ENCODE measurements at regions not wholly inside any gene's neighbourhood (a gene's known extent, or its start where the extent isn't known, plus 50 kb on each side); places are given as distances from the start of the nearest gene placed in this dataset.

DNA sequence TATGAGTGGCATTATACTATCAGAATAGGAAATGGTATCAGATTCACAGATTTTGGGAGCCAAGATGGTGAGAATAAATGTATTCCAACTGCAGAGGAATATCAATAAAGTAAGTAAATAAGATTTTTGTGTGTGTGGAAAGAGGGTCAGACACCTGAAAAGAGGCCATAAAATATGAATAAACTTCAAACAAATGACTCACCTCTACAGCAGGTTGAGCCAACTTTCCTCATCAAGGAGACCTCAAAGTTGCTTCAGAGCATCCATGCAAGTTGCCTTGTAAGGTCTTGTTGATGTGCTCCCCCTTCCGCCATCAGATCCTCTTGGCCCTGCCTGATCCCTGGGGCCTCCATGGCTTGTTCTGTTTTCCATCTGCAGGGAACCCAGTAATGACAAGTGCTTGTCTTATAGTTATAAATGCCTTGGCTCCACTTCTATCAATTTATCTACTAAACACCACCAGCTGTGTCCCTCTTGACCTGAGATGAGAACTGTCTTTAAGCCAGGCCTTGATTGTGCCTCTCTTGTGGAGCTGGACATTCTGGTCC, 775.6 kb downstream of the LTN1 start:
- intact Hi-C loops (cut with micrococcal nuclease; ENCODE audit: unreplicated experiment), result no loop called here

GRCh38 chr21:28215214-28215954, 777.3 kb downstream of the LTN1 start:
- intact Hi-C loops (cut with micrococcal nuclease; ENCODE audit: unreplicated experiment), result no loop called here
- DNase-seq (ENCODE audit: low read depth, low spot score), result no peak

More for the DNA sequence above, 775.6 kb downstream of the LTN1 start:
- TF ChIP-seq POLR2AphosphoS5 (IDR thresholded peaks at IDR 0.05; ENCODE audit: low read depth, low read length), result no peak
- no peak for TF ChIP-seq SIN3A (IDR thresholded peaks at IDR 0.05; ENCODE audit: borderline replicate concordance, insufficient read depth, low read depth, low read length)
- TF ChIP-seq TCF7L2 (IDR thresholded peaks at IDR 0.05; ENCODE audit: low read depth, low read length), result no peak
- TF ChIP-seq CTCF (IDR thresholded peaks at IDR 0.05), result no peak
- TF ChIP-seq REST (IDR thresholded peaks at IDR 0.05; ENCODE audit: insufficient read depth in 1 of 2, low read depth in 2 of 2, low read length in 1 of 2), result no peak
- H3K27ac ChIP-seq (ENCODE audit: low read length), result no peak overlapping the region
- ChIA-PET CTCF (no interaction called here), POLR2A (no interaction called here)
- H3K4me1 ChIP-seq (ENCODE audit: control insufficient read depth, insufficient read depth, low read length), result no peaks in the 10 kb centered on the region
- ATAC-seq (no peak), DNase-seq (ENCODE audit: low read depth, low spot score) (no peak)
- in situ Hi-C loops (cut with HindIII; ENCODE audit: low pct_unique_long_range_greater_than_20kb, low sequenced_read_pairs), result no loop called here
- H3K9me3 ChIP-seq (ENCODE audit: control insufficient read depth, insufficient read depth, low read depth, low read length), result no peaks in the 10 kb centered on the region
- BruUV-seq (replicated peaks), result no TSS peak
- H3K4me3 ChIP-seq (ENCODE audit: low read depth in 2 of 2, low read length in 2 of 2), result no peak overlapping the region
- no peaks in the 10 kb centered on the region for H3K36me3 ChIP-seq (ENCODE audit: control insufficient read depth, insufficient read depth, low read length)
- no peaks in the 10 kb centered on the region for H3K27me3 ChIP-seq (ENCODE audit: control insufficient read depth, insufficient read depth, low read length)

More at GRCh38 chr21:28215214-28215954, 777.3 kb downstream of the LTN1 start:
- no peaks in the 10 kb centered on the region for H3K9me3 ChIP-seq (ENCODE audit: control insufficient read depth, insufficient read depth, low read depth, low read length)
- H3K27me3 ChIP-seq (ENCODE audit: control insufficient read depth, insufficient read depth, low read length), result no peaks in the 10 kb centered on the region
- POLR2A ChIA-PET, result interaction anchor here (0.6 kb wide), 1 partner anchor 746 kb away, joined by 3 read pairs; no protein-coding TSS in a partner anchor
- H3K4me3 ChIP-seq (ENCODE audit: low read depth in 2 of 2, low read length in 2 of 2), result no peak overlapping the region
- CTCF ChIA-PET, result no interaction called here
- in situ Hi-C loops (cut with HindIII; ENCODE audit: low pct_unique_long_range_greater_than_20kb, low sequenced_read_pairs), result no loop called here
- TF ChIP-seq CTCF (IDR thresholded peaks at IDR 0.05) (no peak), TCF7L2 (IDR thresholded peaks at IDR 0.05; ENCODE audit: low read depth, low read length) (no peak), POLR2AphosphoS5 (IDR thresholded peaks at IDR 0.05; ENCODE audit: low read depth, low read length) (no peak), REST (IDR thresholded peaks at IDR 0.05; ENCODE audit: insufficient read depth in 1 of 2, low read depth in 2 of 2, low read length in 1 of 2) (no peak), SIN3A (IDR thresholded peaks at IDR 0.05; ENCODE audit: borderline replicate concordance, insufficient read depth, low read depth, low read length) (no peak)
- BruUV-seq (replicated peaks), result no TSS peak
- no peak overlapping the region for H3K27ac ChIP-seq (ENCODE audit: low read length)
- no peaks in the 10 kb centered on the region for H3K36me3 ChIP-seq (ENCODE audit: control insufficient read depth, insufficient read depth, low read length)
- ATAC-seq, result no peak
- H3K4me1 ChIP-seq (ENCODE audit: control insufficient read depth, insufficient read depth, low read length), result no peaks in the 10 kb centered on the region
